Karpas-422 (cell line): ENCODE measurements at regions not wholly inside any gene's neighbourhood (a gene's known extent, or its start where the extent isn't known, plus 50 kb on each side); places are given as distances from the start of the nearest gene placed in this dataset.

ENCODE experiments used
- DNase-seq: peaks from one replicate; pipeline ENCODE4 v3.0.0-alpha.2; 2015
- H2AFZ ChIP-seq: fragments of 200-600 bp; sonication (generic); 2 replicates; pipeline ENCODE4 v1.6.1; 2014; ENCODE audit warnings: antibody characterized with exemption, low read length, mixed read lengths
- H3K27ac ChIP-seq: fragments of 200-600 bp; sonication (generic); 2 replicates; pipeline ENCODE4 v1.5.1; 2014; ENCODE audit warnings: mild to moderate bottlenecking, low read length, moderate library complexity
- H3K27me3 ChIP-seq: fragments of 200-600 bp; sonication (generic); 2 replicates; pipeline ENCODE4 v1.6.1; 2014; ENCODE audit warnings: low read length, mixed read lengths
- H3K36me3 ChIP-seq: fragments of 200-600 bp; sonication (generic); 2 replicates; pipeline ENCODE4 v1.6.1; 2014; ENCODE audit warnings: low read length, mixed read lengths; ENCODE audit not compliant: insufficient read depth
- H3K4me1 ChIP-seq: fragments of 200-600 bp; sonication (generic); 2 replicates; pipeline ENCODE4 v1.6.1; 2014; ENCODE audit warnings: mild to moderate bottlenecking, low read length, mixed read lengths
- H3K4me2 ChIP-seq: fragments of 200-600 bp; sonication (generic); 2 replicates; pipeline ENCODE4 v1.6.1; 2014; ENCODE audit warnings: low read length, low read depth, mild to moderate bottlenecking; ENCODE audit not compliant: poor library complexity, severe bottlenecking
- H3K4me3 ChIP-seq: fragments of 200-600 bp; sonication (generic); 2 replicates; pipeline ENCODE4 v1.5.1; 2014; ENCODE audit warnings: mild to moderate bottlenecking, antibody characterized with exemption, low read length, mixed read lengths
- H3K79me2 ChIP-seq: fragments of 200-600 bp; sonication (generic); 2 replicates; pipeline ENCODE4 v1.6.1; 2014; ENCODE audit warnings: mild to moderate bottlenecking, low read length, mixed read lengths
- H3K9ac ChIP-seq: fragments of 200-600 bp; sonication (generic); 2 replicates; pipeline ENCODE4 v1.6.0; 2014; ENCODE audit warnings: low read length
- H3K9me2 ChIP-seq: fragments of 200-600 bp; sonication (generic), shearing (Covaris generic); replicated peaks from 2 replicates; pipeline ENCODE4 v1.6.0; 2014; ENCODE audit warnings: mild to moderate bottlenecking, low read length, moderate library complexity; ENCODE audit not compliant: insufficient read depth
- H3K9me3 ChIP-seq: fragments of 300-700, 200-600 bp; sonication (generic); 2 replicates; pipeline ENCODE4 v1.6.1; 2014; ENCODE audit warnings: low read length, mixed read lengths
- H4K20me1 ChIP-seq: fragments of 200-600 bp; sonication (generic); 2 replicates; pipeline ENCODE4 v1.6.1; 2014; ENCODE audit warnings: mild to moderate bottlenecking, antibody characterized with exemption, low read length, low read depth; ENCODE audit not compliant: insufficient read depth

- Histone ChIP-seq H3K9me2 (no peaks in the 10 kb centered on the region), H4K20me1 (no peaks in the 10 kb centered on the region), H2AFZ (no peak overlapping the region), H3K4me3 (no peak overlapping the region), H3K36me3 (no peaks in the 10 kb centered on the region), H3K79me2 (no peaks in the 10 kb centered on the region), H3K9me3 (no peaks in the 10 kb centered on the region), H3K4me1 (no peaks in the 10 kb centered on the region), H3K9ac (no peak overlapping the region), H3K27me3 (no peaks in the 10 kb centered on the region), H3K4me2 (no peak overlapping the region), H3K27ac (no peak overlapping the region)
- no peak for DNase-seq
Measured at GRCh38 chr10:42952349-42952748, 124.5 kb upstream of the RET start.

GRCh38 chr10:42952931-42953683 lies 123.8 kb upstream of the RET start:
- no peak for DNase-seq
- H3K4me2 ChIP-seq = no peak overlapping the region
- H3K27me3 ChIP-seq = no peaks in the 10 kb centered on the region
- H3K4me1 ChIP-seq = no peaks in the 10 kb centered on the region
- no peaks in the 10 kb centered on the region for H3K36me3 ChIP-seq
- H3K27ac ChIP-seq = no peak overlapping the region
- H3K9me2 ChIP-seq = no peaks in the 10 kb centered on the region
- H4K20me1 ChIP-seq = no peaks in the 10 kb centered on the region
- no peak overlapping the region for H3K4me3 ChIP-seq
- H2AFZ ChIP-seq = no peak overlapping the region
- H3K9me3 ChIP-seq = no peaks in the 10 kb centered on the region
- H3K79me2 ChIP-seq = no peaks in the 10 kb centered on the region
- no peak overlapping the region for H3K9ac ChIP-seq

- H3K9me2 ChIP-seq = no peaks in the 10 kb centered on the region
- H3K27me3 ChIP-seq = no peaks in the 10 kb centered on the region
- no peak overlapping the region for H3K4me3 ChIP-seq
- H3K9me3 ChIP-seq = no peaks in the 10 kb centered on the region
- no peaks in the 10 kb centered on the region for H3K4me1 ChIP-seq
- H3K36me3 ChIP-seq = no peaks in the 10 kb centered on the region
- no peak overlapping the region for H2AFZ ChIP-seq
- no peak for DNase-seq
- H3K27ac ChIP-seq = no peak overlapping the region
- no peak overlapping the region for H3K4me2 ChIP-seq
- H3K9ac ChIP-seq = no peak overlapping the region
- H4K20me1 ChIP-seq = no peaks in the 10 kb centered on the region
- no peaks in the 10 kb centered on the region for H3K79me2 ChIP-seq
Measured at GRCh38 chr10:42953684-42954674, 122.9 kb upstream of the RET start.

GRCh38 chr10:42954766-42955492 lies 121.9 kb upstream of the RET start:
- H3K4me3 ChIP-seq = no peak overlapping the region
- DNase-seq = no peak
- H3K79me2 ChIP-seq = no peaks in the 10 kb centered on the region
- H3K9me3 ChIP-seq = no peaks in the 10 kb centered on the region
- no peak overlapping the region for H2AFZ ChIP-seq
- H3K4me1 ChIP-seq = no peaks in the 10 kb centered on the region
- no peaks in the 10 kb centered on the region for H4K20me1 ChIP-seq
- H3K9me2 ChIP-seq = no peaks in the 10 kb centered on the region
- no peaks in the 10 kb centered on the region for H3K27me3 ChIP-seq
- H3K27ac ChIP-seq = no peak overlapping the region
- H3K9ac ChIP-seq = no peak overlapping the region
- H3K36me3 ChIP-seq = no peaks in the 10 kb centered on the region
- H3K4me2 ChIP-seq = no peak overlapping the region

GRCh38 chr10:42955493-42955889 lies 121.4 kb upstream of the RET start:
- H2AFZ ChIP-seq = no peak overlapping the region
- H3K79me2 ChIP-seq = no peaks in the 10 kb centered on the region
- H3K4me2 ChIP-seq = no peak overlapping the region
- no peaks in the 10 kb centered on the region for H3K27me3 ChIP-seq
- no peak overlapping the region for H3K9ac ChIP-seq
- H3K27ac ChIP-seq = no peak overlapping the region
- H3K4me1 ChIP-seq = no peaks in the 10 kb centered on the region
- H3K9me3 ChIP-seq = no peaks in the 10 kb centered on the region
- no peaks in the 10 kb centered on the region for H3K9me2 ChIP-seq
- no peak overlapping the region for H3K4me3 ChIP-seq
- no peak for DNase-seq
- no peaks in the 10 kb centered on the region for H3K36me3 ChIP-seq
- H4K20me1 ChIP-seq = no peaks in the 10 kb centered on the region

GRCh38 chr10:42956045-42956444 lies 120.8 kb upstream of the RET start:
- Histone ChIP-seq H3K9me3 (no peaks in the 10 kb centered on the region), H3K4me2 (no peak overlapping the region), H2AFZ (no peak overlapping the region), H3K27ac (no peak overlapping the region), H3K4me1 (no peaks in the 10 kb centered on the region), H3K9ac (no peak overlapping the region), H3K9me2 (no peaks in the 10 kb centered on the region), H4K20me1 (no peaks in the 10 kb centered on the region), H3K79me2 (no peaks in the 10 kb centered on the region), H3K36me3 (no peaks in the 10 kb centered on the region), H3K4me3 (no peak overlapping the region), H3K27me3 (no peaks in the 10 kb centered on the region)
- DNase-seq = no peak

- Histone ChIP-seq H3K79me2 (no peaks in the 10 kb centered on the region), H2AFZ (no peak overlapping the region), H3K27me3 (no peaks in the 10 kb centered on the region), H3K4me2 (no peak overlapping the region), H3K4me3 (no peak overlapping the region), H3K9me2 (no peaks in the 10 kb centered on the region), H3K27ac (no peak overlapping the region), H3K9me3 (no peaks in the 10 kb centered on the region), H3K9ac (no peak overlapping the region), H3K36me3 (no peaks in the 10 kb centered on the region), H4K20me1 (no peaks in the 10 kb centered on the region), H3K4me1 (no peaks in the 10 kb centered on the region)
- DNase-seq = no peak
Measured at GRCh38 chr10:42958142-42958868, 118.6 kb upstream of the RET start.
